Right lobe of liver (tissue), 4 donors: ENCODE measurements at regions not wholly inside any gene's neighbourhood (a gene's known extent, or its start where the extent isn't known, plus 50 kb on each side); places are given as distances from the start of the nearest gene placed in this dataset.

ENCODE experiments used
- POLR2A ChIP-seq: fragments of 450-650 bp; IDR thresholded peaks from one replicate; pipeline ENCODE4 v1.6.1; 2017; ENCODE audit warnings: antibody characterized with exemption, mild to moderate bottlenecking
- TF ChIP-seq, protein P1 (sequence below), 4 donors: fragments of 200-600 bp in 3 of 4; fragments of 450-650 bp in 1 of 4; IDR thresholded peaks; one replicate each; pipeline versions ENCODE4 v1.5.1 to v1.8.0; 2016 to 2022; ENCODE audit warnings: antibody characterized with exemption in 4 of 4, mild to moderate bottlenecking in 2 of 4
- donor health status: DM: no; HTN: no; CAD: no.
- donor health status: DM: no; HTN: no; CAD: no.
- donor health status: DM: no; HTN: yes; CAD: no.

DNA sequence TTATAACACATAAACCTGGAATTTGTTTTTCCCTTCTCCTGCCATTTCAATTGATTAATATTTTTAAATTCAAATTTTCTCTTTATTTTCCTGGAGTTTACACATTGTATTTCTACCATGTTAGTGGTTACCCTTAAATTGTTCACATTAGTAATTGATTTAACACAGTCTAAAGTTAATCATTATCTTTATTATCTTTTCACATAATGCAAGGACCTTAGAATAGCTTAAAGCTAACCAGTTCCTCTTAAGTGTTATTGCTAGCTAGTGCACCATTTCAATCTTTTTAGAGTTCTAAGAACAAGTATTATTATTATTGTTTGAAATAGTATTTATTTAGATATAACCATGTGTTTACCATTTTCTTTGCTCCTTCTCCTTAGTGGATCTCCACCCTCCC lies 251.2 kb upstream of the FBXL7 start:
- TF ChIP-seq, protein P1, sequence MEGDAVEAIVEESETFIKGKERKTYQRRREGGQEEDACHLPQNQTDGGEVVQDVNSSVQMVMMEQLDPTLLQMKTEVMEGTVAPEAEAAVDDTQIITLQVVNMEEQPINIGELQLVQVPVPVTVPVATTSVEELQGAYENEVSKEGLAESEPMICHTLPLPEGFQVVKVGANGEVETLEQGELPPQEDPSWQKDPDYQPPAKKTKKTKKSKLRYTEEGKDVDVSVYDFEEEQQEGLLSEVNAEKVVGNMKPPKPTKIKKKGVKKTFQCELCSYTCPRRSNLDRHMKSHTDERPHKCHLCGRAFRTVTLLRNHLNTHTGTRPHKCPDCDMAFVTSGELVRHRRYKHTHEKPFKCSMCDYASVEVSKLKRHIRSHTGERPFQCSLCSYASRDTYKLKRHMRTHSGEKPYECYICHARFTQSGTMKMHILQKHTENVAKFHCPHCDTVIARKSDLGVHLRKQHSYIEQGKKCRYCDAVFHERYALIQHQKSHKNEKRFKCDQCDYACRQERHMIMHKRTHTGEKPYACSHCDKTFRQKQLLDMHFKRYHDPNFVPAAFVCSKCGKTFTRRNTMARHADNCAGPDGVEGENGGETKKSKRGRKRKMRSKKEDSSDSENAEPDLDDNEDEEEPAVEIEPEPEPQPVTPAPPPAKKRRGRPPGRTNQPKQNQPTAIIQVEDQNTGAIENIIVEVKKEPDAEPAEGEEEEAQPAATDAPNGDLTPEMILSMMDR (IDR thresholded peaks at IDR 0.05) = no peak
- no peak for TF ChIP-seq POLR2A
